ENCODE measurements at regions not wholly inside any gene's neighbourhood (a gene's known extent, or its start where the extent isn't known, plus 50 kb on each side); places are given as distances from the start of the nearest gene placed in this dataset.
A peak's percentile ranks its signal among the peaks of the same experiment; 100 is the strongest.

- no peaks in the 10 kb centered on the region for H3K36me3 Mint-ChIP-seq (ENCODE audit: insufficient read depth, unreplicated experiment)
- Histone ChIP-seq H3K9me3 (no peaks in the 10 kb centered on the region), H3K4me3 (ENCODE audit: low read depth, low read length) (no peak overlapping the region), H3K27me3 (replicated peaks; ENCODE audit: control insufficient read depth, insufficient read depth, low read length) (no peaks in the 10 kb centered on the region; the same call in 1 of the 2 replicates), H3K4me1 (peaks cover 16% of the 10 kb centered on the region), H3K36me3 (ENCODE audit: control insufficient read depth, insufficient read depth, low read length) (no peaks in the 10 kb centered on the region)
- H3K4me3 Mint-ChIP-seq (ENCODE audit: unreplicated experiment): no peak overlapping the region
- H3K4me1 Mint-ChIP-seq (ENCODE audit: low read depth, unreplicated experiment): peaks cover 12% of the 10 kb centered on the region
- H3K27me3 Mint-ChIP-seq (ENCODE audit: insufficient read depth, unreplicated experiment): peaks cover 4% of the 10 kb centered on the region
- DNase-seq: peak; percentile 27 to 55
- H3K9me3 Mint-ChIP-seq (ENCODE audit: unreplicated experiment): no peaks in the 10 kb centered on the region
- no peak for TF ChIP-seq CTCF (IDR thresholded peaks at IDR 0.05; ENCODE audit: insufficient read depth in 1 of 2, low read depth in 1 of 2, low read length in 1 of 2, severe bottlenecking in 1 of 2, unreplicated experiment in 1 of 2)
- no TSS peak for BruUV-seq (replicated peaks)
- CTCF ChIA-PET: no interaction called here
- intact Hi-C loops (cut with micrococcal nuclease; ENCODE audit: unreplicated experiment): no loop called here
- H3K27ac Mint-ChIP-seq (ENCODE audit: unreplicated experiment): no peak overlapping the region
- POLR2A ChIA-PET: no interaction called here
These were observed 86.4 kb downstream of the POLR2M start for GRCh38 chr15:57792724-57793449.

GRCh38 chr15:57795261-57795660 lies 88.7 kb downstream of the POLR2M start:
- no peak overlapping the region for H3K4me3 Mint-ChIP-seq (ENCODE audit: unreplicated experiment)
- H3K27ac Mint-ChIP-seq (ENCODE audit: unreplicated experiment): no peak overlapping the region
- no peaks in the 10 kb centered on the region for H3K9me3 Mint-ChIP-seq (ENCODE audit: unreplicated experiment)
- Histone ChIP-seq H3K27me3 (replicated peaks; ENCODE audit: control insufficient read depth, insufficient read depth, low read length) (no peaks in the 10 kb centered on the region), H3K4me3 (ENCODE audit: low read depth, low read length) (no peak overlapping the region), H3K9me3 (no peaks in the 10 kb centered on the region), H3K4me1 (peaks cover 22% of the 10 kb centered on the region), H3K36me3 (ENCODE audit: control insufficient read depth, insufficient read depth, low read length) (no peaks in the 10 kb centered on the region)
- no peaks in the 10 kb centered on the region for H3K36me3 Mint-ChIP-seq (ENCODE audit: insufficient read depth, unreplicated experiment)
- no peak for DNase-seq
- intact Hi-C loops (cut with micrococcal nuclease; ENCODE audit: unreplicated experiment): no loop called here
- no peak for TF ChIP-seq CTCF (IDR thresholded peaks at IDR 0.05; ENCODE audit: insufficient read depth in 1 of 2, low read depth in 1 of 2, low read length in 1 of 2, severe bottlenecking in 1 of 2, unreplicated experiment in 1 of 2)
- CTCF ChIA-PET: no interaction called here
- H3K27me3 Mint-ChIP-seq (ENCODE audit: insufficient read depth, unreplicated experiment): no peaks in the 10 kb centered on the region
- POLR2A ChIA-PET: no interaction called here
- H3K4me1 Mint-ChIP-seq (ENCODE audit: low read depth, unreplicated experiment): peaks cover 7% of the 10 kb centered on the region
- no TSS peak for BruUV-seq (replicated peaks)

GRCh38 chr15:57796146-57796545 lies 89.6 kb downstream of the POLR2M start:
- Histone ChIP-seq H3K27me3 (replicated peaks; ENCODE audit: control insufficient read depth, insufficient read depth, low read length) (no peaks in the 10 kb centered on the region), H3K4me1 (peaks cover 22% of the 10 kb centered on the region), H3K9me3 (no peaks in the 10 kb centered on the region), H3K4me3 (ENCODE audit: low read depth, low read length) (no peak overlapping the region), H3K36me3 (ENCODE audit: control insufficient read depth, insufficient read depth, low read length) (no peaks in the 10 kb centered on the region)
- BruUV-seq (replicated peaks): no TSS peak
- Mint-ChIP-seq H3K4me1 (ENCODE audit: low read depth, unreplicated experiment) (peaks cover 7% of the 10 kb centered on the region), H3K27me3 (ENCODE audit: insufficient read depth, unreplicated experiment) (no peaks in the 10 kb centered on the region), H3K9me3 (ENCODE audit: unreplicated experiment) (no peaks in the 10 kb centered on the region), H3K36me3 (ENCODE audit: insufficient read depth, unreplicated experiment) (no peaks in the 10 kb centered on the region), H3K4me3 (ENCODE audit: unreplicated experiment) (no peak overlapping the region), H3K27ac (ENCODE audit: unreplicated experiment) (no peak overlapping the region)
- no peak for DNase-seq
- intact Hi-C loops (cut with micrococcal nuclease; ENCODE audit: unreplicated experiment): no loop called here
- POLR2A ChIA-PET: no interaction called here
- CTCF ChIA-PET: no interaction called here
- TF ChIP-seq CTCF (IDR thresholded peaks at IDR 0.05; ENCODE audit: insufficient read depth in 1 of 2, low read depth in 1 of 2, low read length in 1 of 2, severe bottlenecking in 1 of 2, unreplicated experiment in 1 of 2): no peak

Data from Caco-2 (cell line).